ENCODE measurements at regions not wholly inside any gene's neighbourhood (a gene's known extent, or its start where the extent isn't known, plus 50 kb on each side); places are given as distances from the start of the nearest gene placed in this dataset.

DNA sequence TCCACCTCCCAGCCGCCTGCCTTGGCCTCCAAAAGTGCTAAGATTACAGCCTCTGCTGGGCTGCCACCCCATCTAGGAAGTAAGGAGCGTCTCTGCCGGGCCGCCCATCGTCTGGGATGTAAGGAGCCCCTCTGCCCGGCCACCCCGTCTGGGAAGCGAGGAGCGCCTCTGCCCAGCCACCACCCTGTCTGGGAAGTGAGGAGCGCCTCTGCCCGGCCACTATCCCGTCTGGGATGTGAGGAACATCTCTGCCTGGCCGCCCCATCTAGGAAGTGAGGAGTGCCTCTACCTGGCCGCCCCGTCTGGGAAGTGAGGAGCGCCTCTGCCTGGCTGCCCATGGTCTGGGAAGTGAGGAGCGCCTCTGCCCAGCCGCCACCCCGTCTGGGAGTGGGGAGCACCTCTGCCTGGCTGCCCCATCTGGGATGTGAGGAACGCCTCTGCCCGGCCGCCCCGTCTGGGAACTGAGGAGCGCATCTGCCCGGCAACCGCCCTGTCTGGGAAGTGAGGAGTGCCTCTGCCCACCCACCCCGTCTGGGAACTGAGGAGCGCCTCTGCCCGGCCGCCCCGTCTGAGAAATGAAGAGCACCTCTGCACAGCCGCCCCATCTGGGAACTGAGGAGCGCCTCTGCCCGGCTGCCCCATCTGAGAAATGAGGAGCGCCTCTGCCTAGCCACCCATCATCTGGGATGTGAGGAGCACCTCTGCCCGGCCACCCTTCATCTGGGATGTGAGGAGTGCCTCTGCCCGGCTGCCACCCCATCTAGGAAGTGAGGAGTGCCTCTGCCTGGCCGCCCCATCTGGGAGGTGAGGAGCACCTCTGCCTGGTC lies 137.8 kb upstream of the PALMD start:
- TF ChIP-seq, protein P1, sequence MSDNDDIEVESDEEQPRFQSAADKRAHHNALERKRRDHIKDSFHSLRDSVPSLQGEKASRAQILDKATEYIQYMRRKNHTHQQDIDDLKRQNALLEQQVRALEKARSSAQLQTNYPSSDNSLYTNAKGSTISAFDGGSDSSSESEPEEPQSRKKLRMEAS (CRISPR knock-in tag; IDR thresholded peaks at IDR 0.05), result no peak
- TF ChIP-seq, protein P2, sequence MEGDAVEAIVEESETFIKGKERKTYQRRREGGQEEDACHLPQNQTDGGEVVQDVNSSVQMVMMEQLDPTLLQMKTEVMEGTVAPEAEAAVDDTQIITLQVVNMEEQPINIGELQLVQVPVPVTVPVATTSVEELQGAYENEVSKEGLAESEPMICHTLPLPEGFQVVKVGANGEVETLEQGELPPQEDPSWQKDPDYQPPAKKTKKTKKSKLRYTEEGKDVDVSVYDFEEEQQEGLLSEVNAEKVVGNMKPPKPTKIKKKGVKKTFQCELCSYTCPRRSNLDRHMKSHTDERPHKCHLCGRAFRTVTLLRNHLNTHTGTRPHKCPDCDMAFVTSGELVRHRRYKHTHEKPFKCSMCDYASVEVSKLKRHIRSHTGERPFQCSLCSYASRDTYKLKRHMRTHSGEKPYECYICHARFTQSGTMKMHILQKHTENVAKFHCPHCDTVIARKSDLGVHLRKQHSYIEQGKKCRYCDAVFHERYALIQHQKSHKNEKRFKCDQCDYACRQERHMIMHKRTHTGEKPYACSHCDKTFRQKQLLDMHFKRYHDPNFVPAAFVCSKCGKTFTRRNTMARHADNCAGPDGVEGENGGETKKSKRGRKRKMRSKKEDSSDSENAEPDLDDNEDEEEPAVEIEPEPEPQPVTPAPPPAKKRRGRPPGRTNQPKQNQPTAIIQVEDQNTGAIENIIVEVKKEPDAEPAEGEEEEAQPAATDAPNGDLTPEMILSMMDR (IDR thresholded peaks at IDR 0.05), result no peak
- TF ChIP-seq CREM (CRISPR knock-in tag; IDR thresholded peaks at IDR 0.05) (no peak), ZNF416 (CRISPR knock-in tag; IDR thresholded peaks at IDR 0.05) (no peak), TEAD1 (CRISPR knock-in tag; IDR thresholded peaks at IDR 0.05) (no peak), CREB1 (CRISPR knock-in tag; IDR thresholded peaks at IDR 0.05) (no peak), SMAD3 (CRISPR knock-in tag; IDR thresholded peaks at IDR 0.05; ENCODE audit: borderline replicate concordance) (no peak), IRF2 (CRISPR knock-in tag; IDR thresholded peaks at IDR 0.05; ENCODE audit: borderline replicate concordance, low read depth) (no peak), ZNF263 (CRISPR knock-in tag; IDR thresholded peaks at IDR 0.05; ENCODE audit: low read depth) (no peak), ETV6 (CRISPR knock-in tag; IDR thresholded peaks at IDR 0.05) (no peak), MYBL2 (CRISPR knock-in tag; IDR thresholded peaks at IDR 0.05) (no peak)
- TF ChIP-seq, protein P3, sequence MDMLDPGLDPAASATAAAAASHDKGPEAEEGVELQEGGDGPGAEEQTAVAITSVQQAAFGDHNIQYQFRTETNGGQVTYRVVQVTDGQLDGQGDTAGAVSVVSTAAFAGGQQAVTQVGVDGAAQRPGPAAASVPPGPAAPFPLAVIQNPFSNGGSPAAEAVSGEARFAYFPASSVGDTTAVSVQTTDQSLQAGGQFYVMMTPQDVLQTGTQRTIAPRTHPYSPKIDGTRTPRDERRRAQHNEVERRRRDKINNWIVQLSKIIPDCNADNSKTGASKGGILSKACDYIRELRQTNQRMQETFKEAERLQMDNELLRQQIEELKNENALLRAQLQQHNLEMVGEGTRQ (CRISPR knock-in tag; IDR thresholded peaks at IDR 0.05), result no peak
- TF ChIP-seq, protein P4, sequence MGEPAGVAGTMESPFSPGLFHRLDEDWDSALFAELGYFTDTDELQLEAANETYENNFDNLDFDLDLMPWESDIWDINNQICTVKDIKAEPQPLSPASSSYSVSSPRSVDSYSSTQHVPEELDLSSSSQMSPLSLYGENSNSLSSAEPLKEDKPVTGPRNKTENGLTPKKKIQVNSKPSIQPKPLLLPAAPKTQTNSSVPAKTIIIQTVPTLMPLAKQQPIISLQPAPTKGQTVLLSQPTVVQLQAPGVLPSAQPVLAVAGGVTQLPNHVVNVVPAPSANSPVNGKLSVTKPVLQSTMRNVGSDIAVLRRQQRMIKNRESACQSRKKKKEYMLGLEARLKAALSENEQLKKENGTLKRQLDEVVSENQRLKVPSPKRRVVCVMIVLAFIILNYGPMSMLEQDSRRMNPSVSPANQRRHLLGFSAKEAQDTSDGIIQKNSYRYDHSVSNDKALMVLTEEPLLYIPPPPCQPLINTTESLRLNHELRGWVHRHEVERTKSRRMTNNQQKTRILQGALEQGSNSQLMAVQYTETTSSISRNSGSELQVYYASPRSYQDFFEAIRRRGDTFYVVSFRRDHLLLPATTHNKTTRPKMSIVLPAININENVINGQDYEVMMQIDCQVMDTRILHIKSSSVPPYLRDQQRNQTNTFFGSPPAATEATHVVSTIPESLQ (CRISPR knock-in tag; IDR thresholded peaks at IDR 0.05), result no peak

Data from WTC11 (cell line).